ENCODE measurements at regions not wholly inside any gene's neighbourhood (a gene's known extent, or its start where the extent isn't known, plus 50 kb on each side); places are given as distances from the start of the nearest gene placed in this dataset.
"Not testable (repeated sequence)": the region's sequence is repeated elsewhere in the genome, so short reads cannot be mapped to it uniquely, and the experiment has no call there.

DNA sequence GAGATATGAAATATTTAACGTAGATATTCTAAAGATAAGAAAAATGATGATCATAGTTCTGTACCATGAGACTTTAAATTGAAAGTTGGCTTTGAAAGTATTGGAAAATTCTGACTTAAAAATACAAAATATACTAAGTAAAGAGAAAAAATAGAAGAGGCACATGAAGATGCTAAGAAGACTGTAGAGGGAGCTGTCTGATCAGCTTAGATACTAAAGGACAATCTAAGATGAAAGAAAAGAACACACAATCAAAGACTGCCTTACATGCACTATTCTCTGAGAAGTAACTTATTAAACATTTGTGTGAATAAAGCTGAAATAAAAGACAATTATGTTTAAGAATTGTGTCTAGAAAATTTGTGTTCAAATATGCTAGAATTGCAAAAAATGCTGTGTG lies 55.1 kb downstream of the RBMXL2 start:
- H3K27me3 ChIP-seq: no peaks in the 10 kb centered on the region
- TF ChIP-seq POLR2A (IDR thresholded peaks at IDR 0.05): no peak
- TF ChIP-seq, protein P1, sequence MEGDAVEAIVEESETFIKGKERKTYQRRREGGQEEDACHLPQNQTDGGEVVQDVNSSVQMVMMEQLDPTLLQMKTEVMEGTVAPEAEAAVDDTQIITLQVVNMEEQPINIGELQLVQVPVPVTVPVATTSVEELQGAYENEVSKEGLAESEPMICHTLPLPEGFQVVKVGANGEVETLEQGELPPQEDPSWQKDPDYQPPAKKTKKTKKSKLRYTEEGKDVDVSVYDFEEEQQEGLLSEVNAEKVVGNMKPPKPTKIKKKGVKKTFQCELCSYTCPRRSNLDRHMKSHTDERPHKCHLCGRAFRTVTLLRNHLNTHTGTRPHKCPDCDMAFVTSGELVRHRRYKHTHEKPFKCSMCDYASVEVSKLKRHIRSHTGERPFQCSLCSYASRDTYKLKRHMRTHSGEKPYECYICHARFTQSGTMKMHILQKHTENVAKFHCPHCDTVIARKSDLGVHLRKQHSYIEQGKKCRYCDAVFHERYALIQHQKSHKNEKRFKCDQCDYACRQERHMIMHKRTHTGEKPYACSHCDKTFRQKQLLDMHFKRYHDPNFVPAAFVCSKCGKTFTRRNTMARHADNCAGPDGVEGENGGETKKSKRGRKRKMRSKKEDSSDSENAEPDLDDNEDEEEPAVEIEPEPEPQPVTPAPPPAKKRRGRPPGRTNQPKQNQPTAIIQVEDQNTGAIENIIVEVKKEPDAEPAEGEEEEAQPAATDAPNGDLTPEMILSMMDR (IDR thresholded peaks at IDR 0.05): peak in 2 of 6 experiments; percentile 7 to 22
- no peak overlapping the region for H3K4me3 ChIP-seq
- H3K36me3 ChIP-seq: no peaks in the 10 kb centered on the region
- H3K27ac ChIP-seq: no peak overlapping the region
- DNase-seq: no peak
- no peaks in the 10 kb centered on the region for H3K9me3 ChIP-seq
- H3K4me1 ChIP-seq: no peaks in the 10 kb centered on the region

DNA sequence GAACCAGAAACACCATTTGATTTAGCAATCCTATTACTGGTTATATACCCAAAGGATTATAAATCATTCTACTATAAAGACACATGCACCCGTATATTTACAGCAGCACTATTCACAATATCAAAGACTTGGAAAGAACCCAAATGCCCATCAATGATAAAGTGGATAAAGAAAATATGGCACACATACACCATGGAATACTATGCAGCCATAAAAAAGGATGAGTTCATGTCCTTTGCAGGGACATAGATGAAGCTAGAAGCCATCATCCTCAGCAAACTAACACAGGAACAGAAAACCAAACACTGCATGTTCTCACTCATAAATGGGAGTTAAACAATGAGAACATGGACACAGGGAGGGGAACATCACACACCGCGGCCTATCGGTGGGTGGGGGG lies 61.3 kb downstream of the RBMXL2 start:
- not testable (repeated sequence) for H3K4me3 ChIP-seq, H3K27ac ChIP-seq, H3K36me3 ChIP-seq, H3K4me1 ChIP-seq, H3K9me3 ChIP-seq, DNase-seq, H3K27me3 ChIP-seq

GRCh38 chr11:7154881-7155361 lies 66.1 kb downstream of the RBMXL2 start:
- no peak overlapping the region for H3K27ac ChIP-seq
- no peak overlapping the region for H3K4me3 ChIP-seq
- TF ChIP-seq, protein P1 (IDR thresholded peaks at IDR 0.05): no peak
- TF ChIP-seq POLR2A (IDR thresholded peaks at IDR 0.05): no peak

DNA sequence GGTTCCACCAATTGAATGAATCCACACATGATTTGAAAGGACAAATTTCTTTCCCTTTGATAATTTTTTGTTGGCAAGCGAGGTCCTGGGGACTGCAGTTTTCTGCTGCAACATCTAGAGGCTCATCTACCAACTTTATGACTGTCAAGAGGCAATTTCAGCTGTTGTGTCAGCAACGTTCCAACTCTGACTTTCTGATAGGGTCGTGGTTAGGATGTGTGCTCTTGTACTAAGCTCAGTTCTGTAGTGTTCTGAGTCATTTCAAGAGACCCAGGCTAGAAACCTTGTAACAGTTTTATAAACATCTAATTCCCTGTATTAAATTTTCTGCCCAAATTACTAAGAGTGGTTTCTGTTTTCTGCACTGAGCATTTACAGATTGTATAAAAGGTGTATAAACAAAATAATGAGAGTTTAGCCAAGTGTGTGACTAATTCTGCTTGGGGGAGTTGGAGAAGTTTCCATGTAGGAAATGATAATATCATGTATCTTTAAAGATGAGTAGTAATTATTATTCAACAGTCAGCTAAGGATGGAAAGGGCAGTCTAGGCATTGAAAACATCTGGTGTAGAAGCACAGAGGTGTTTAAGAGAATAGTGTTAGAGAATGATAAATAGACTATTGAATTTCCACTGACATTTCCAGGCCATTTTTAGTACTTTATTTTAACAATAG lies 72.2 kb downstream of the RBMXL2 start:
- DNase-seq: no peak
- no peak overlapping the region for H3K27ac ChIP-seq
- H3K9me3 ChIP-seq: no peaks in the 10 kb centered on the region
- TF ChIP-seq POLR2A (IDR thresholded peaks at IDR 0.05): no peak
- TF ChIP-seq, protein P1 (IDR thresholded peaks at IDR 0.05): no peak
- no peaks in the 10 kb centered on the region for H3K27me3 ChIP-seq
- no peaks in the 10 kb centered on the region for H3K4me1 ChIP-seq
- H3K4me3 ChIP-seq: no peak overlapping the region
- no peaks in the 10 kb centered on the region for H3K36me3 ChIP-seq

More at GRCh38 chr11:7154881-7155361, 66.1 kb downstream of the RBMXL2 start:
- DNase-seq: no peak
- H3K9me3 ChIP-seq: no peaks in the 10 kb centered on the region
- no peaks in the 10 kb centered on the region for H3K27me3 ChIP-seq
- no peaks in the 10 kb centered on the region for H3K4me1 ChIP-seq
- no peaks in the 10 kb centered on the region for H3K36me3 ChIP-seq

DNA sequence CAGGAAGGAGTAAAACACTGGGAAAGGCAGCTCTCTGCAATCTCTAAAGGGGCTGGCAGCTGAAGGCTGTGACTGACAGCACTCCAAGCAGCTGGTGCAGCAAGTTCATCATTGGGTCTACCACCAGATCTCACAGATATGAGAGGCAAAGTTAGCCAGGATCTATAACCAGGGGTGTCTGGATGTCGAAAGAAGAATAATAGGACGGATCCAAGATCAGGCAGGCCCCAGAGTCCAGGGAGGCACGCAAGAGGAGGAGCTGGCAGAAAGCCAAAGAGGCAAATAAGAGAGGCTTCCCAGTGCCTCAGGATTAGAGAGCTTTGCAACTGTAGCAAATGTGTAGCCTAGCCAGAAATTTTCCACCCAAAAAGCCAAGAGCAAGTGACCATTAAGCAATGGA lies 77.1 kb downstream of the RBMXL2 start:
- H3K27ac ChIP-seq: no peak overlapping the region
- H3K4me3 ChIP-seq: no peak overlapping the region
- H3K9me3 ChIP-seq: no peaks in the 10 kb centered on the region
- H3K4me1 ChIP-seq: no peaks in the 10 kb centered on the region
- no peak for TF ChIP-seq POLR2A (IDR thresholded peaks at IDR 0.05)
- TF ChIP-seq, protein P1 (IDR thresholded peaks at IDR 0.05): no peak
- no peaks in the 10 kb centered on the region for H3K36me3 ChIP-seq
- no peaks in the 10 kb centered on the region for H3K27me3 ChIP-seq
- DNase-seq: no peak

- no peak overlapping the region for H3K4me3 ChIP-seq
- no peak for DNase-seq
- no peaks in the 10 kb centered on the region for H3K9me3 ChIP-seq
- TF ChIP-seq, protein P1 (IDR thresholded peaks at IDR 0.05): no peak
- TF ChIP-seq POLR2A (IDR thresholded peaks at IDR 0.05): no peak
- no peaks in the 10 kb centered on the region for H3K27me3 ChIP-seq
- H3K27ac ChIP-seq: no peak overlapping the region
- H3K4me1 ChIP-seq: no peaks in the 10 kb centered on the region
- no peaks in the 10 kb centered on the region for H3K36me3 ChIP-seq
Measured at GRCh38 chr11:7167976-7168740, 79.4 kb downstream of the RBMXL2 start.
